Colonic mucosa (tissue), 4 donors: ENCODE measurements at regions not wholly inside any gene's neighbourhood (a gene's known extent, or its start where the extent isn't known, plus 50 kb on each side); places are given as distances from the start of the nearest gene placed in this dataset.
A peak's percentile ranks its signal among the peaks of the same experiment; 100 is the strongest.

Experiments used
- DNase-seq: peaks from one replicate; pipeline ENCODE4 v3.0.0-alpha.2; 2020
- H3K27ac ChIP-seq: fragments of 200-600 bp; one replicate; pipeline ENCODE4 v1.8.0; 2021
- H3K27me3 ChIP-seq: fragments of 200-600 bp; one replicate; pipeline ENCODE4 v1.8.0; 2021
- H3K36me3 ChIP-seq: fragments of 200-600 bp; one replicate; pipeline ENCODE4 v1.8.0; 2021
- H3K4me1 ChIP-seq: fragments of 200-600 bp; one replicate; pipeline ENCODE4 v1.8.0; 2021; ENCODE audit warnings: mild to moderate bottlenecking
- H3K4me3 ChIP-seq: fragments of 200-600 bp; one replicate; pipeline ENCODE4 v1.8.0; 2021
- H3K9ac ChIP-seq, 2 donors: one replicate each; pipeline ENCODE4 v1.7.0; 2013; ENCODE audit warnings: control low read depth in 2 of 2, low read depth in 2 of 2, low read length in 2 of 2
- H3K9me3 ChIP-seq: fragments of 200-600 bp; one replicate; pipeline ENCODE4 v1.8.0; 2021
- intact Hi-C: fragments of 100-400 bp; cut with DNase I; formaldehyde crosslinking; loops from one replicate; pipeline ENCODE4 v1.14.1; 2022
- TF ChIP-seq, protein P1 (sequence below): fragments of 200-600 bp; IDR thresholded peaks from one replicate; pipeline ENCODE4 v1.8.0; 2022; ENCODE audit warnings: antibody characterized with exemption, mild to moderate bottlenecking
- donor health status: healthy.
- donor health status: DM: no; HTN: no; CAD: no.
- donor health status: DM: no; HTN: no; CAD: no.

DNA sequence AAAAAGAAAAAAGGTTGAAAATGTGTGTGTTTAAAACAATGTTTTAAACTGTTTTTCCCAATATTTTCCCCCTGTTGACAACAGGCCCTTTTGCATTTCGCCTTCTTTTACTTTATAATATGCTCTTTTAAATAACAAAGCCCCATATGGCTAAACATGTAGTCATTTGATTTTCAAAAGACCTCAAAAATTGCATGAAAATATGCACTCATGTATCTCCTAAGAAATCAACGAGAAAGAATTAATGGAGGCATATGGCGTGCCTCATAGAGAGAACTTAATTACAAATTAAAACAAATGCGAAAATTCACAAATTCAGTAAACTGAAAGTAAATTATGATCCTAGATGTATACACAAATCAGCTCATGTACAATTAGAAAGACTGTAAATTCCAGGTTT lies 202.6 kb upstream of the FOXN3 start:
- intact Hi-C loops, result no loop called here
- no peak overlapping the region for H3K27ac ChIP-seq
- TF ChIP-seq, protein P1, sequence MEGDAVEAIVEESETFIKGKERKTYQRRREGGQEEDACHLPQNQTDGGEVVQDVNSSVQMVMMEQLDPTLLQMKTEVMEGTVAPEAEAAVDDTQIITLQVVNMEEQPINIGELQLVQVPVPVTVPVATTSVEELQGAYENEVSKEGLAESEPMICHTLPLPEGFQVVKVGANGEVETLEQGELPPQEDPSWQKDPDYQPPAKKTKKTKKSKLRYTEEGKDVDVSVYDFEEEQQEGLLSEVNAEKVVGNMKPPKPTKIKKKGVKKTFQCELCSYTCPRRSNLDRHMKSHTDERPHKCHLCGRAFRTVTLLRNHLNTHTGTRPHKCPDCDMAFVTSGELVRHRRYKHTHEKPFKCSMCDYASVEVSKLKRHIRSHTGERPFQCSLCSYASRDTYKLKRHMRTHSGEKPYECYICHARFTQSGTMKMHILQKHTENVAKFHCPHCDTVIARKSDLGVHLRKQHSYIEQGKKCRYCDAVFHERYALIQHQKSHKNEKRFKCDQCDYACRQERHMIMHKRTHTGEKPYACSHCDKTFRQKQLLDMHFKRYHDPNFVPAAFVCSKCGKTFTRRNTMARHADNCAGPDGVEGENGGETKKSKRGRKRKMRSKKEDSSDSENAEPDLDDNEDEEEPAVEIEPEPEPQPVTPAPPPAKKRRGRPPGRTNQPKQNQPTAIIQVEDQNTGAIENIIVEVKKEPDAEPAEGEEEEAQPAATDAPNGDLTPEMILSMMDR, result no peak
- H3K4me3 ChIP-seq, result peak overlapping the region; percentile 55
- no peaks in the 10 kb centered on the region for H3K4me1 ChIP-seq
- H3K9me3 ChIP-seq, result no peaks in the 10 kb centered on the region
- no peak for DNase-seq
- H3K9ac ChIP-seq, result peak overlapping the region in 1 of 2 donors; percentile 82
- H3K36me3 ChIP-seq, result no peaks in the 10 kb centered on the region
- H3K27me3 ChIP-seq, result no peaks in the 10 kb centered on the region

GRCh38 chr14:89618811-89619551 lies 201.9 kb upstream of the FOXN3 start:
- no peaks in the 10 kb centered on the region for H3K4me1 ChIP-seq
- no peaks in the 10 kb centered on the region for H3K27me3 ChIP-seq
- intact Hi-C loops, result no loop called here
- peak overlapping the region; percentile 65 for H3K27ac ChIP-seq
- peak; percentile 70 for DNase-seq
- no peaks in the 10 kb centered on the region for H3K9me3 ChIP-seq
- H3K9ac ChIP-seq, result peak overlapping the region; percentile 78 to 82
- peak overlapping the region; percentile 55 for H3K4me3 ChIP-seq
- TF ChIP-seq, protein P1, result no peak
- H3K36me3 ChIP-seq, result no peaks in the 10 kb centered on the region

- peak; percentile 40 for DNase-seq
- intact Hi-C loops, result no loop called here
- TF ChIP-seq, protein P1, result no peak
- Histone ChIP-seq H3K9ac (peak overlapping the region in 1 of 2 donors; percentile 82), H3K4me3 (peak overlapping the region; percentile 55), H3K9me3 (no peaks in the 10 kb centered on the region), H3K27me3 (no peaks in the 10 kb centered on the region), H3K4me1 (no peaks in the 10 kb centered on the region), H3K27ac (peak overlapping the region; percentile 65), H3K36me3 (no peaks in the 10 kb centered on the region)
Observed at GRCh38 chr14:89618330-89618708, 201.3 kb upstream of the FOXN3 start.

DNA sequence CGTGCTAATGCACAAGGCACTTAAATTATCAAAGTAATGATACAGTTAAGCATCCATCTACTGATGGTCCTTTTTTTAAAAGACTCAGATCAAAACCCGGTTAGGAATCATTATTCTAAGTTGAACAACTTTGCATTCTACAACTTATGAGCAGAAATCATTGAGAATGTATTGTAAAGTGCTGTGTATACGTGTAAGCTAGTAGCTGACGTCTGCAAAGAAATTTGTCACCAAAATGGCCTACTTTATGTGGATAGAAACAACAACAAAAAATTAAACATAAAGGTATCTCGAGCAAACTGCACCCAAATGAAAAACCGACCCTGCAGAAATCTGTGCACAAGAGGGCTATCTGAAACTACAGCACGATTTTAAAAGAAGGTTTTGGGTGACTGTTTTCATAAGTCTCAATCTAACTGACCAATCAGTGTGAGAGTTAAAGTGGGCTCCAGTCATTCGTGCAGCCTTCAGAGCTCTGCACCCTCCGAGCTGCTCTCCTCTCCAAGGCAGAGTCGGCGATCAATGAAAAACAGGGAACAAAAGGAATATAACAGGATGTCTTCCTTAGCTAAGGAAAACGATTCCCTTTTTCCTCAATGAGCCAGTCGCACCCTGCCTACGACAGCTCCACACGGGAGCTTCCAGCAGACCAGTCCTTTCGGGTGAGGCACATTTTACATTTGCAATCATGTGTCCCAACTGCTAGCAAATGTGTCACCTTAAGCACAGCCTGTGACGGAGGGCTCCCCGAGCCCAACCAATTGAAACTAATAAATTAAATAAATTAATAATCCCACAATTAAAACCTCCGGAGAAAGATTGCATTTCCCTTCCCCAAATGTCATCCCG lies 200.7 kb upstream of the FOXN3 start:
- H3K36me3 ChIP-seq, result no peaks in the 10 kb centered on the region
- TF ChIP-seq, protein P1, result no peak
- no peaks in the 10 kb centered on the region for H3K27me3 ChIP-seq
- peak overlapping the region; percentile 55 for H3K4me3 ChIP-seq
- no peaks in the 10 kb centered on the region for H3K4me1 ChIP-seq
- H3K9ac ChIP-seq, result peak overlapping the region; percentile 60 to 82
- H3K27ac ChIP-seq, result peak overlapping the region; percentile 65
- intact Hi-C loops, result no loop called here
- H3K9me3 ChIP-seq, result no peaks in the 10 kb centered on the region
- DNase-seq, result peak; percentile 59

GRCh38 chr14:89616852-89617341 lies 199.9 kb upstream of the FOXN3 start:
- Histone ChIP-seq H3K4me1 (no peaks in the 10 kb centered on the region), H3K27ac (peak overlapping the region; percentile 65), H3K9ac (no peak overlapping the region), H3K9me3 (no peaks in the 10 kb centered on the region), H3K36me3 (no peaks in the 10 kb centered on the region), H3K4me3 (no peak overlapping the region), H3K27me3 (no peaks in the 10 kb centered on the region)
- TF ChIP-seq, protein P1, result no peak
- peak; percentile 21 for DNase-seq
- intact Hi-C loops, result no loop called here
